Sigmoid colon (tissue), 4 donors: ENCODE measurements at regions not wholly inside any gene's neighbourhood (a gene's known extent, or its start where the extent isn't known, plus 50 kb on each side); places are given as distances from the start of the nearest gene placed in this dataset.

Experiments
- CTCF ChIP-seq, 4 experiments: fragments of 450-650 bp in 3 of 4; fragments of 200-600 bp in 1 of 4; IDR thresholded peaks; one replicate each; pipeline ENCODE4 v1.5.1; 2016 to 2019; ENCODE audit warnings: antibody characterized with exemption in 4 of 4, mild to moderate bottlenecking in 3 of 4, moderate library complexity in 2 of 4
- POLR2A ChIP-seq, 2 donors: fragments of 450-650 bp; IDR thresholded peaks; one replicate each; pipeline ENCODE4 v1.6.1; 2016; ENCODE audit warnings: antibody characterized with exemption in 2 of 2, mild to moderate bottlenecking in 2 of 2, moderate library complexity in 2 of 2
- POLR2AphosphoS5 ChIP-seq, 4 donors: sonication (generic); formaldehyde crosslinking; IDR thresholded peaks; one replicate each; pipeline ENCODE4 v1.6.1; 2017; ENCODE audit warnings: antibody characterized with exemption in 4 of 4

DNA sequence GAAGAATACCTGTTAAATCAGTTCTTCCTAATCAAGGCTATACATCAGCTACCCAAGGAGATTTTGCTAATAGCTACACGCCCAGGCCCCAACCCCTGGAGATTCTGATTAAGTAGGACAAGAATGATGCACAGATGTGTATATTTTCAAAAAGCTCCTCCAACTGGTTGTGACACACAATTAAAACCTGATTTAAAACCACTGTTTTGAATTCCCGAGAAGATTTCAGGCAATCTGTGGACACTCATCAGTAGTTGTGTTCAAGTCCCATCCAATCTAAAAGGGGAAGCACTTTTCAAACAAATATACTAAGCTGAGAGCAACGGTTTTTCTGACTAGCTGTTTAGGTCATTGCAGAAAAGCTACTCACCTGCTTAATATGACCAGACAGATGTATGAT, 118.9 kb upstream of the NHSL1 start:
- TF ChIP-seq POLR2A (IDR thresholded peaks at IDR 0.05) (no peak), POLR2AphosphoS5 (IDR thresholded peaks at IDR 0.05) (no peak), CTCF (IDR thresholded peaks at IDR 0.05) (no peak)
